Body of pancreas (tissue), 4 donors: ENCODE measurements at regions not wholly inside any gene's neighbourhood (a gene's known extent, or its start where the extent isn't known, plus 50 kb on each side); places are given as distances from the start of the nearest gene placed in this dataset.

Experiments used
- ATAC-seq: fragments of 150-250 bp; one replicate; pipeline ENCODE4 v1.9.1; 2016
- DNase-seq, 4 donors: peaks; one replicate each; pipeline ENCODE4 v3.0.0-alpha.2; 2019
- H3K27ac ChIP-seq, 4 donors: fragments of 200-600 bp; sonication (generic); 1 replicate in 3 of 4; 2 replicates in 1 of 4; pipeline versions ENCODE4 v1.5.1 to v1.6.1; 2016 to 2019; ENCODE audit warnings: mild to moderate bottlenecking in 1 of 4, mixed read lengths in 1 of 4, moderate library complexity in 1 of 4
- H3K27me3 ChIP-seq, 2 donors: fragments of 200-600 bp; sonication (generic); one replicate each; pipeline ENCODE4 v1.6.0; 2016; ENCODE audit warnings: mild to moderate bottlenecking in 1 of 2
- H3K36me3 ChIP-seq, 2 donors: fragments of 200-600 bp; sonication (generic); replicated peaks in 1 of 2; 2 replicates each; pipeline ENCODE4 v1.5.1; 2016; ENCODE audit warnings: low read depth in 2 of 2; ENCODE audit not compliant: insufficient read depth in 1 of 2
- H3K4me1 ChIP-seq: fragments of 200-600 bp; sonication (generic); one replicate; pipeline ENCODE4 v1.6.0; 2016
- H3K4me3 ChIP-seq, 2 donors: fragments of 200-600 bp; sonication (generic); 1 replicate in 1 of 2; 2 replicates in 1 of 2; pipeline ENCODE4 v1.5.1; 2016 to 2019
- H3K9me3 ChIP-seq, 3 donors: fragments of 200-600 bp; sonication (generic); 1 replicate in 2 of 3; 2 replicates in 1 of 3; pipeline ENCODE4 v1.5.1; 2016
- POLR2A ChIP-seq, 3 donors: fragments of 450-650 bp; IDR thresholded peaks; one replicate each; pipeline ENCODE4 v1.6.1; 2016; ENCODE audit warnings: antibody characterized with exemption in 3 of 3, mild to moderate bottlenecking in 2 of 3
- WGBS, 2 donors: methylation state at CpG; one replicate each; pipeline ENCODE4 v1.1.5; 2017; 5-methylcytosine and 5-hydroxymethylcytosine counted together
- intact Hi-C: fragments of 100-400 bp; cut with DNase I; formaldehyde crosslinking; loops from one replicate; pipeline ENCODE4 v1.15.1; 2023
- TF ChIP-seq, protein P1 (sequence below), 7 experiments: fragments of 450-650 bp in 4 of 7; fragments of 200-600 bp in 3 of 7; sonication (generic) in 3 of 7; IDR thresholded peaks; one replicate each; pipeline ENCODE4 v1.5.1; 2016 to 2019; ENCODE audit warnings: antibody characterized with exemption in 7 of 7

DNA sequence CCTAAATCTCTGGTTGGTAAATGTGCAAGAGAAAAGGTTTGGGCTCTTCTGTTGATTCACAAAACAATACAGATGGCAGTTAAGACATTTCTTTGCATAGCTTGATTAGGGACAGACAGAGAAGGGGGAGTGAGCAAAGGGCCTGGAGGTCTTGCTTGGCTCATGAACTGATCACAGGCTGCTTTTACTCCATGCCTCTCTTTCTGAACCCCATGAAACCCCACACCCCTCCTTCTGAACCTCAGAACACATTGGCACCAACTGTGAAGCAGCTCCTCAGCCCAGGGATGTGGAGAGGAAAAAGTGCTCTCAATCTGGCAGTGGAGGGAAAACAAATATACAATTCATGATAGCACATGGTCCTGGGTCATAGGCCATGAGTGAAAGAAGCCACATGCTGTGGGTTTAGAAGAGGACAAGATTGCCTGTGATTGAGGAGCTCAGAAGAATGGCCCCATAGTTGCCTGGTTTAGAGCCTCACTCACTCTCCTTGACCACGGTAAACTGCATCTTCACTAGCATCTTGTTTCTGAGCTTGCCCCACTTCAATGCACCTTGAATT is 111.6 kb upstream of the GADD45A start:
- peak in 1 of 4 donors; percentile 13 for DNase-seq
- no peak for ATAC-seq
- H3K9me3 ChIP-seq = no peaks in the 10 kb centered on the region
- H3K4me3 ChIP-seq = no peak overlapping the region
- H3K36me3 ChIP-seq = no peaks in the 10 kb centered on the region
- intact Hi-C loops = no loop called here
- H3K4me1 ChIP-seq = peaks cover 65% of the 10 kb centered on the region
- H3K27me3 ChIP-seq = no peaks in the 10 kb centered on the region
- TF ChIP-seq POLR2A (IDR thresholded peaks at IDR 0.05) = no peak
- TF ChIP-seq, protein P1, sequence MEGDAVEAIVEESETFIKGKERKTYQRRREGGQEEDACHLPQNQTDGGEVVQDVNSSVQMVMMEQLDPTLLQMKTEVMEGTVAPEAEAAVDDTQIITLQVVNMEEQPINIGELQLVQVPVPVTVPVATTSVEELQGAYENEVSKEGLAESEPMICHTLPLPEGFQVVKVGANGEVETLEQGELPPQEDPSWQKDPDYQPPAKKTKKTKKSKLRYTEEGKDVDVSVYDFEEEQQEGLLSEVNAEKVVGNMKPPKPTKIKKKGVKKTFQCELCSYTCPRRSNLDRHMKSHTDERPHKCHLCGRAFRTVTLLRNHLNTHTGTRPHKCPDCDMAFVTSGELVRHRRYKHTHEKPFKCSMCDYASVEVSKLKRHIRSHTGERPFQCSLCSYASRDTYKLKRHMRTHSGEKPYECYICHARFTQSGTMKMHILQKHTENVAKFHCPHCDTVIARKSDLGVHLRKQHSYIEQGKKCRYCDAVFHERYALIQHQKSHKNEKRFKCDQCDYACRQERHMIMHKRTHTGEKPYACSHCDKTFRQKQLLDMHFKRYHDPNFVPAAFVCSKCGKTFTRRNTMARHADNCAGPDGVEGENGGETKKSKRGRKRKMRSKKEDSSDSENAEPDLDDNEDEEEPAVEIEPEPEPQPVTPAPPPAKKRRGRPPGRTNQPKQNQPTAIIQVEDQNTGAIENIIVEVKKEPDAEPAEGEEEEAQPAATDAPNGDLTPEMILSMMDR (IDR thresholded peaks at IDR 0.05) = no peak
- peak overlapping the region; percentile 90 to 96 (median 92) for H3K27ac ChIP-seq
- 67 to 88% methylated on average over 1 of the region's 1 CpG for WGBS, 2 donors

DNA sequence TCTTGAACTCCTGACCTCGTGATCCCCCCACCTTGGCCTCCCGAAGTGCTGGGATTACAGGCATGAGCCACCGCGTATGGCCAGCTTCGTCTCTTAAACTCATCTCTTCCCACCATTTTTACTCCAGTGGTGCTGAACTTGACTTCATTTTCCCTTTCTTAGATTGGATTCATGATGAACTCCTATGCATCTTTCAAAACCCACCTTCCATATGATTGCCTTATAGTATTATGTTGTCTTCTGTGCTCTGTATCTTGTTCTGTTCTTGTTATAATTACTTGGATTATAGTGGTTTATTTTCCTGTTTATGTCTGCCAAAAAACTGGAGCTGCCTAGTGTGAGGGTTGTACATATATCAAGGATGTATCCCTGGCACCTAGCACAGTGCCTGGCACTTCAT is 110.8 kb upstream of the GADD45A start:
- 88 to 95% methylated on average over 5 of the region's 5 CpGs for WGBS, 2 donors
- H3K27ac ChIP-seq = no peak overlapping the region
- no peaks in the 10 kb centered on the region for H3K36me3 ChIP-seq
- DNase-seq = no peak
- no peaks in the 10 kb centered on the region for H3K27me3 ChIP-seq
- TF ChIP-seq, protein P1 (IDR thresholded peaks at IDR 0.05) = no peak
- no peak for TF ChIP-seq POLR2A (IDR thresholded peaks at IDR 0.05)
- no peak for ATAC-seq
- no peaks in the 10 kb centered on the region for H3K9me3 ChIP-seq
- intact Hi-C loops = no loop called here
- peaks cover 73% of the 10 kb centered on the region for H3K4me1 ChIP-seq
- no peak overlapping the region for H3K4me3 ChIP-seq

DNA sequence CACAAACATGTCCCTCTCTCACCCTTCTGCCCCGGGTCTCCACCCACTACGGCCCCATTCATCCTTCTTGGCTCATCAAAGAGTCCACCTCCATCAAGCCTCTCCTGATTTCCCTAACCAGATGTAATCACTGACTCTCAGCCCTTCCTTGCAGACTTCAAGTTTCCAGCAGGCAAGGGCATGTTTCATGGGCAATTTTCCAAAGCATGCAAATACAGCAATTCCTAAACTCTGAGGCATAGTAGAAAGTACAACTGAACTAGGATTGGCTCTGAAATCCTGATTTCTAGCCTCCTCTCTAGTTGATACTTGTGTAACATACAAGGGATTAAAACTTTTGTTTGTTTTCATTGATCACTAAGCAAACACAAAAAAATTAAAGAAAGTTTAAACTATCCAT is 109.1 kb upstream of the GADD45A start:
- 71 to 87% methylated on average over 2 of the region's 2 CpGs for WGBS, 2 donors
- Histone ChIP-seq H3K9me3 (no peaks in the 10 kb centered on the region), H3K4me1 (peaks cover 73% of the 10 kb centered on the region), H3K27ac (no peak overlapping the region), H3K4me3 (no peak overlapping the region), H3K27me3 (no peaks in the 10 kb centered on the region), H3K36me3 (no peaks in the 10 kb centered on the region)
- DNase-seq = no peak
- TF ChIP-seq, protein P1 (IDR thresholded peaks at IDR 0.05) = no peak
- TF ChIP-seq POLR2A (IDR thresholded peaks at IDR 0.05) = no peak
- intact Hi-C loops = no loop called here
- ATAC-seq = no peak

DNA sequence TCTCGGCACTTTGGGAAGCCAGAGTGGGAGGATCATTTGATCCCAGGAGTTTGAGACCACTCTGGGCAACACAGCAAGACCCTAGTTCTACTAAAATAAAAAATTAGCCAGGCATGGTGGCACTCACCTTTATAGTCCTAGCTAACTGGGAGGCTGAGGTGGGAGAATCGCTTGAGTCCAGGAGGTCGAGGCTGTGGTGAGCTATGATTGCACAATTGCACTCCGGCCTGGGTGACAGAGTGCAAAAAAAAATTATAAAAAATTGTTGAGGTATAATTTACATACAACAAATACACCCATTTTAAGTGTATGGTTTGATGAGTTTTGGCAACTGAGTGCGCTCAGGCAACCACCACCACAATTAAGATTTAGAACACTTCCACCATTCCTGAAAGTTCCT is 108.5 kb upstream of the GADD45A start:
- Histone ChIP-seq H3K4me3 (no peak overlapping the region), H3K4me1 (peaks cover 69% of the 10 kb centered on the region), H3K36me3 (no peaks in the 10 kb centered on the region), H3K27ac (no peak overlapping the region), H3K9me3 (no peaks in the 10 kb centered on the region), H3K27me3 (no peaks in the 10 kb centered on the region)
- no peak for ATAC-seq
- DNase-seq = no peak
- intact Hi-C loops = no loop called here
- WGBS, 2 donors = 88 to 96% methylated on average over 5 of the region's 5 CpGs
- no peak for TF ChIP-seq POLR2A (IDR thresholded peaks at IDR 0.05)
- TF ChIP-seq, protein P1 (IDR thresholded peaks at IDR 0.05) = no peak

DNA sequence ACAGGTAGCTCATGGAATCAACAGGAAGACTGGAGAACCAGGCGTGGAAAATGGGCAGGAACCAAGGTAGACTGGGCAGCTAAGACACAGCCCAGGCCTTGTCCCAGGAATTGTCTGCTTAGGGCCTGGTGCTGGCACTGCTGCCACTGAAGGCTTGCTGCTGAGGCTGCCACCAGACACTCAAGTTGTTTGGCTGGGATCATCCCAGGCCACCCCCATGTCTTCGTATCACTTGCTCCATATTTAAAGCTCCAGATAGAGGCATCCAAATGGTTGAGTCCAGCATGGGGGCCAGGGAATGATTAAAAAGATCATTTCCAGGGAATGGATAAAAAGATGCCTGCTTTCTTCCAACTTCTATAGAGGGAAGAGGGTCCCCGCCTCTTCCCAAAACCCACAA is 107.4 kb upstream of the GADD45A start:
- Histone ChIP-seq H3K27ac (no peak overlapping the region), H3K4me3 (no peak overlapping the region), H3K36me3 (no peaks in the 10 kb centered on the region), H3K27me3 (no peaks in the 10 kb centered on the region), H3K9me3 (no peaks in the 10 kb centered on the region), H3K4me1 (peaks cover 57% of the 10 kb centered on the region)
- ATAC-seq (no peak), DNase-seq (no peak)
- 93 to 100% methylated on average over 3 of the region's 3 CpGs for WGBS, 2 donors
- intact Hi-C loops = no loop called here
- TF ChIP-seq POLR2A (IDR thresholded peaks at IDR 0.05) = no peak
